Sigmoid colon (tissue), 4 donors: ENCODE measurements at regions not wholly inside any gene's neighbourhood (a gene's known extent, or its start where the extent isn't known, plus 50 kb on each side); places are given as distances from the start of the nearest gene placed in this dataset.

Experiments used
- EP300 ChIP-seq, 4 donors: sonication (generic); formaldehyde crosslinking; IDR thresholded peaks; one replicate each; pipeline ENCODE4 v1.6.1; 2017; ENCODE audit warnings: antibody characterized with exemption in 4 of 4
- POLR2A ChIP-seq, 2 donors: fragments of 450-650 bp; IDR thresholded peaks; one replicate each; pipeline ENCODE4 v1.6.1; 2016; ENCODE audit warnings: antibody characterized with exemption in 2 of 2, mild to moderate bottlenecking in 2 of 2, moderate library complexity in 2 of 2
- POLR2AphosphoS5 ChIP-seq, 4 donors: sonication (generic); formaldehyde crosslinking; IDR thresholded peaks; one replicate each; pipeline ENCODE4 v1.6.1; 2017; ENCODE audit warnings: antibody characterized with exemption in 4 of 4
- TF ChIP-seq, protein P1 (sequence below), 4 experiments: fragments of 450-650 bp in 3 of 4; fragments of 200-600 bp in 1 of 4; IDR thresholded peaks; one replicate each; pipeline ENCODE4 v1.5.1; 2016 to 2019; ENCODE audit warnings: antibody characterized with exemption in 4 of 4, mild to moderate bottlenecking in 3 of 4, moderate library complexity in 2 of 4

DNA sequence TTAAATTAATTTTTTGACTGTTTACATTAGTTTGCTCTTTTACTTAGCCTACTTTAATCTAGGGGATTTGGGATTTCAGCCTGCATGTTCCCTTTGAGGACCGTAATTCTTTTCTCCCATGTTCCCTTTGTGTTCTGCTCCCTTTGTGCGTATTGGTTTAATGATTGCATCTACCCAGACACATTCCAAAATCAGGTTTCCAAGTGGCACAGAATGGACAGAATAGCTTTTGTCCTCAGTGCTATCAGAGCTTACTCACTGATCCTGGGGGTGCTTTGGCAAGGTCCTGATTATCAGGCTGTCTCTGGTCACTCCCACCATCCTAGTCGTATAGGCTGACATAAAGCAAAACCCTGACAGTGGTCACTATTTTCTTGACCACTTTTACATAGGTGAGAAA is 867.5 kb downstream of the TSN start:
- TF ChIP-seq POLR2AphosphoS5 (IDR thresholded peaks at IDR 0.05) (no peak), POLR2A (IDR thresholded peaks at IDR 0.05) (no peak), EP300 (IDR thresholded peaks at IDR 0.05) (no peak)
- TF ChIP-seq, protein P1, sequence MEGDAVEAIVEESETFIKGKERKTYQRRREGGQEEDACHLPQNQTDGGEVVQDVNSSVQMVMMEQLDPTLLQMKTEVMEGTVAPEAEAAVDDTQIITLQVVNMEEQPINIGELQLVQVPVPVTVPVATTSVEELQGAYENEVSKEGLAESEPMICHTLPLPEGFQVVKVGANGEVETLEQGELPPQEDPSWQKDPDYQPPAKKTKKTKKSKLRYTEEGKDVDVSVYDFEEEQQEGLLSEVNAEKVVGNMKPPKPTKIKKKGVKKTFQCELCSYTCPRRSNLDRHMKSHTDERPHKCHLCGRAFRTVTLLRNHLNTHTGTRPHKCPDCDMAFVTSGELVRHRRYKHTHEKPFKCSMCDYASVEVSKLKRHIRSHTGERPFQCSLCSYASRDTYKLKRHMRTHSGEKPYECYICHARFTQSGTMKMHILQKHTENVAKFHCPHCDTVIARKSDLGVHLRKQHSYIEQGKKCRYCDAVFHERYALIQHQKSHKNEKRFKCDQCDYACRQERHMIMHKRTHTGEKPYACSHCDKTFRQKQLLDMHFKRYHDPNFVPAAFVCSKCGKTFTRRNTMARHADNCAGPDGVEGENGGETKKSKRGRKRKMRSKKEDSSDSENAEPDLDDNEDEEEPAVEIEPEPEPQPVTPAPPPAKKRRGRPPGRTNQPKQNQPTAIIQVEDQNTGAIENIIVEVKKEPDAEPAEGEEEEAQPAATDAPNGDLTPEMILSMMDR (IDR thresholded peaks at IDR 0.05): no peak
